ENCODE measurements at regions not wholly inside any gene's neighbourhood (a gene's known extent, or its start where the extent isn't known, plus 50 kb on each side); places are given as distances from the start of the nearest gene placed in this dataset.
"Not testable (repeated sequence)": the region's sequence is repeated elsewhere in the genome, so short reads cannot be mapped to it uniquely, and the experiment has no call there.

DNA sequence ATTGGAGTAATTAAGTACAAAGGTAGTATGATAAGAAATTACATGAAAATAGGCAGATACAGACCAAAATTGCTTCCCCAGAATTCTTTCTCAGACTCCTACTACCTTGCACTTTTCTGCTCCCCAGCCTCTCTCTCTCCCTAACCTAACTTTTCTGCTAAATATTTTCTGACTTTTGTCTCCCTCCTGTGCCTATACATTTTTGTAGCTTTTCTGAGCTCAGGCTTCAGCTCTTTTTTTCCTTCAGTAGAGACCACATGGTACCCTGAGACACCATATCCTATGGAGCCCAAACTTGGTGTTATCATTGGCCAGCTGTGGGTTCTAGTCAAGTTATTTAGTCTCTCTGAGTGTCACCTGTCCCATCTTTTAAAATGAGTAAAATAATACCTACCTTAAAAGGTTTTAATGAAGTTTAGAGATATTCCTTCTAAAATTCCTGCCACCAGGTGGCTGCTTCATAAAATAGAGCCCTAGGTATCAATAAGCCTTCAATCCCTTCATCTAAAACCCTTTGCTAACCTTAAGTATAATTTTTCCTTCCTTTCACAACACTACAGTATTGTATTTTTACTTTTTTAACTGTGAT, 237.6 kb upstream of the DUSP10 start:
- DNase-seq (ENCODE audit: low read depth) = no peak
- no peak overlapping the region for H3K4me3 ChIP-seq (ENCODE audit: control insufficient read depth, low read depth, low read length)
- TF ChIP-seq, protein P1, sequence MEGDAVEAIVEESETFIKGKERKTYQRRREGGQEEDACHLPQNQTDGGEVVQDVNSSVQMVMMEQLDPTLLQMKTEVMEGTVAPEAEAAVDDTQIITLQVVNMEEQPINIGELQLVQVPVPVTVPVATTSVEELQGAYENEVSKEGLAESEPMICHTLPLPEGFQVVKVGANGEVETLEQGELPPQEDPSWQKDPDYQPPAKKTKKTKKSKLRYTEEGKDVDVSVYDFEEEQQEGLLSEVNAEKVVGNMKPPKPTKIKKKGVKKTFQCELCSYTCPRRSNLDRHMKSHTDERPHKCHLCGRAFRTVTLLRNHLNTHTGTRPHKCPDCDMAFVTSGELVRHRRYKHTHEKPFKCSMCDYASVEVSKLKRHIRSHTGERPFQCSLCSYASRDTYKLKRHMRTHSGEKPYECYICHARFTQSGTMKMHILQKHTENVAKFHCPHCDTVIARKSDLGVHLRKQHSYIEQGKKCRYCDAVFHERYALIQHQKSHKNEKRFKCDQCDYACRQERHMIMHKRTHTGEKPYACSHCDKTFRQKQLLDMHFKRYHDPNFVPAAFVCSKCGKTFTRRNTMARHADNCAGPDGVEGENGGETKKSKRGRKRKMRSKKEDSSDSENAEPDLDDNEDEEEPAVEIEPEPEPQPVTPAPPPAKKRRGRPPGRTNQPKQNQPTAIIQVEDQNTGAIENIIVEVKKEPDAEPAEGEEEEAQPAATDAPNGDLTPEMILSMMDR (IDR thresholded peaks at IDR 0.05; ENCODE audit: control insufficient read depth, insufficient read depth, low read depth, low read length, missing control alignments) = no peak

DNA sequence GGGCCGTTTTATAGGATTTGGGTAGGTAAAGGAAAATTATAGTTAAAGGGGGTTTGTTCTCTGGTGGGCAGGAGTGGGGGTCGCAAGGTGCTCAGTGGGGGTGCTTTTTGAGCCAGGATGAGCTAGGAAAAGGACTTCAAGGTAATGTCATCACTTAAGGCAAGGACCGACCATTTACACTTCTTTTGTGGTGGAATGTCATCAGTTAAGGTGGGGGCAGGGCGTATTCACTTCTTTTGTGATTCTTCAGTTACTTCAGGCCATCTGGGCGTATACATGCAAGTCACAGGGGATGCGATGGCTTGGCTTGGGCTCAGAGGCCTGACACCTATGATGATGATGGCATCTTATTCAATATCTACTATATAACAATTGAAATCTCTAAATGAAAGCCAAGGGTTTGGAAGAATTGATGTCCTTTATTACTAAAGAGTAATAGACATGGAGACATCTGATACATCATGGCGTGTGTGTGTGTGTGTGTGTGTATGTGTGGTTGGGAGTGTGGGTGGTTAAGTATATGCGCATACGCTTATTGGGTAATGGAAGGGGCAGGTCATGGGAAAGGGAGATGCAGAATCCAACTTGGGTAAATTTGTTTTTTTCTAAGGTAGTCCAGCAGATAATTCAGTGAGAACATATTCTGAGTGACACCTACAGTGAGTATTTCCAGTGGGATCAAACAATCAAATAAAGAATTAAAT, 236.9 kb upstream of the DUSP10 start:
- not testable (repeated sequence) for H3K4me3 ChIP-seq (ENCODE audit: control insufficient read depth, low read depth, low read length); DNase-seq (ENCODE audit: low read depth)

GRCh38 chr1:221973787-221974186, 231.9 kb upstream of the DUSP10 start:
- not testable (repeated sequence) for H3K4me3 ChIP-seq (ENCODE audit: control insufficient read depth, low read depth, low read length)

GRCh38 chr1:221972276-221973235, 230.7 kb upstream of the DUSP10 start:
- DNase-seq (ENCODE audit: low read depth) = no peak
- TF ChIP-seq, protein P1 (IDR thresholded peaks at IDR 0.05; ENCODE audit: control insufficient read depth, insufficient read depth, low read depth, low read length, missing control alignments) = no peak
- no peak overlapping the region for H3K4me3 ChIP-seq (ENCODE audit: control insufficient read depth, low read depth, low read length)

More at GRCh38 chr1:221973787-221974186, 231.9 kb upstream of the DUSP10 start:
- not testable (repeated sequence) for DNase-seq (ENCODE audit: low read depth)

DNA sequence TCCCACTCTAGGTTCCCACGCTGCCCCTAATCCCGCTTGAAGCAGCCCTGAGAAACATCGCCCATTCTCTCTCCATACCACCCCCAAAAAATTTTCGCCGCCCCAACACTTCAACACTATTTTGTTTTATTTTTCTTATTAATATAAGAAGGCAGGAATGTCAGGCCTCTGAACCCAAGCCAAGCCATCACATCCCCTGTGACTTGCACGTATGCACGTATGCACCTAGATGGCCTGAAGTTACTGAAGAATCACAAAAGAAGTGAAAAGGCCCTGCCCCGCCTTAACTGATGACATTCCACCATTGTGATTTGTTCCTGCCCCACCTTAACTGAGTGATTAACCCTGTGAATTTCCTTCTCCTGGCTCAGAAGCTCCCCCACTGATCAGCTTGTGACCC, 229.1 kb upstream of the DUSP10 start:
- not testable (repeated sequence) for DNase-seq (ENCODE audit: low read depth); H3K4me3 ChIP-seq (ENCODE audit: control insufficient read depth, low read depth, low read length)

DNA sequence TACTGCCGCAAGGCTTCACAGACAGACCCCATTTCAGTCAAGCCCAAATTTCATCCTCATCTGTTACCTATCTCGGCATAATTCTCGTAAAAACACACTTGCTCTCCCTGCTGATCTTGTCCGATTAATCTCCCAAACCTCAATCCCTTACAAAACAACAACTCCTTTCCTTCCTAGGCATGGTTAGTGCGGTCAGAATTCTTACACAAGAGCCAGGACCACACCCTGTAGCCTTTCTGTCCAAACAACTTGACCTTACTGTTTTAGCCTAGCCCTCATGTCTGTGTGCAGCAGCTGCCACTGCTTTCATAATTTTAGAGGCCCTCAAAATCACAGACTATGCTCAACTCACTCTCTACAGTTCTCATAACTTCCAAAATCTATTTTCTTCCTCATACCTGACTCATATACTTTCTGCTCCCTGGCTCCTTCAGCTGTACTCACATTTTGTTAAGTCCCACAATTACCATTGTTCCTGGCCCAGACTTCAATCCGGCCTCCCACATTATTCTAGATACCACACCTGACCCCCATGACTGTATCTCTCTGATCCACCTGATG, 227.5 kb upstream of the DUSP10 start:
- DNase-seq (ENCODE audit: low read depth); H3K4me3 ChIP-seq (ENCODE audit: control insufficient read depth, low read depth, low read length): not testable (repeated sequence)

- not testable (repeated sequence) for DNase-seq (ENCODE audit: low read depth); H3K4me3 ChIP-seq (ENCODE audit: control insufficient read depth, low read depth, low read length)
Observed at GRCh38 chr1:221967538-221967937, 225.6 kb upstream of the DUSP10 start.

GRCh38 chr1:221966888-221967287, 225.0 kb upstream of the DUSP10 start:
- not testable (repeated sequence) for H3K4me3 ChIP-seq (ENCODE audit: control insufficient read depth, low read depth, low read length); DNase-seq (ENCODE audit: low read depth)

- not testable (repeated sequence) for DNase-seq (ENCODE audit: low read depth); H3K4me3 ChIP-seq (ENCODE audit: control insufficient read depth, low read depth, low read length)
Observed at GRCh38 chr1:221965891-221966290, 224.0 kb upstream of the DUSP10 start.

DNA sequence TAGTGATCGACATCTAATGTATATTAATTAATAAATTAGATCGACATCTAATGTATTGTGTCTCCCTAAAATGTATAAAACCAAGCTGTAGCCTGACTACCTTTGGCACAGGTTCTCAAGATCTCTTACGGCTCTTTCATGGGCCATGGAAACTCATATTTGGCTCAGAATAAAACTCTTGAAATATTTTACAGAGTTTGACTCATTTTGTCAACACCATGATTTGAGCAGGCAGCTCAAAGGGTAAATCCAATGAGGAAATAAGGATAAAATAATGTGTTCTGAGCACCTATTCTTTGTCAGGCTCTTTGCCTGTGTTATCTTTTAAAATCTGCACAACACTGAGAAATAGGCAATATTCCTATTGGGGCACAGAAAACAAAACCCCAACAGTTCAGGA, 223.4 kb upstream of the DUSP10 start:
- TF ChIP-seq, protein P1 (IDR thresholded peaks at IDR 0.05; ENCODE audit: control insufficient read depth, insufficient read depth, low read depth, low read length, missing control alignments) = no peak
- H3K4me3 ChIP-seq (ENCODE audit: control insufficient read depth, low read depth, low read length) = no peak overlapping the region
- DNase-seq (ENCODE audit: low read depth) = no peak

All from AG09309 (cell line).